CD4-positive, alpha-beta memory T cell (primary cell): ENCODE measurements at regions not wholly inside any gene's neighbourhood (a gene's known extent, or its start where the extent isn't known, plus 50 kb on each side); places are given as distances from the start of the nearest gene placed in this dataset.

ENCODE experiments used
- CTCF ChIA-PET: fragments of 350-600 bp; sonication (Branson Sonifier 250); formaldehyde crosslinking; loops from one replicate; lab custom pipeline; 2021; ENCODE audit warnings: inconsistent platforms; ENCODE audit not compliant: partially characterized antibody; lab: Charles Lee
- POLR2A ChIA-PET: fragments of 350-600 bp; sonication (Branson Sonifier 250); formaldehyde crosslinking; loops from one replicate; lab custom pipeline; 2021; ENCODE audit not compliant: partially characterized antibody; lab: Charles Lee
- DNase-seq, 5 donors: peaks; one replicate each; pipeline versions ENCODE4 v3.0.0 to v3.0.0-alpha.2; 2020 to 2022; ENCODE audit warnings: mixed read lengths in 1 of 5
- H3K27ac ChIP-seq: one replicate; pipeline ENCODE4 v1.7.0; 2013; ENCODE audit warnings: low read depth, low read length
- H3K27me3 ChIP-seq: 2 replicates; pipeline ENCODE4 v1.7.0; 2013; ENCODE audit warnings: mild to moderate bottlenecking, low read length, moderate library complexity; ENCODE audit not compliant: insufficient read depth
- H3K36me3 ChIP-seq: 2 replicates; pipeline ENCODE4 v1.7.0; 2013; ENCODE audit warnings: mild to moderate bottlenecking, low read length, moderate library complexity; ENCODE audit not compliant: insufficient read depth
- H3K4me1 ChIP-seq: 2 replicates; pipeline ENCODE4 v1.7.0; 2013; ENCODE audit warnings: mild to moderate bottlenecking, low read length, moderate library complexity; ENCODE audit not compliant: insufficient read depth
- H3K4me3 ChIP-seq, 2 donors: one replicate each; pipeline ENCODE4 v1.7.0; 2013; ENCODE audit warnings: low read length in 2 of 2, mild to moderate bottlenecking in 1 of 2
- H3K9me3 ChIP-seq, 2 donors: one replicate each; pipeline ENCODE4 v1.7.0; 2013; ENCODE audit warnings: low read length in 2 of 2, control low read depth in 1 of 2; ENCODE audit not compliant: control insufficient read depth in 1 of 2
- H3K27ac Mint-ChIP-seq, 7 donors: one replicate each; pipeline ENCODE4 v1.8.0; 2020 to 2021; ENCODE audit warnings: mixed read lengths in 7 of 7, mild to moderate bottlenecking in 6 of 7, inconsistent platforms in 3 of 7, moderate library complexity in 3 of 7
- H3K27me3 Mint-ChIP-seq, 2 donors: one replicate each; pipeline ENCODE4 v1.8.0; 2020 to 2021; ENCODE audit warnings: mixed read lengths in 2 of 2
- H3K36me3 Mint-ChIP-seq, 2 donors: one replicate each; pipeline ENCODE4 v1.8.0; 2020 to 2021; ENCODE audit warnings: mixed read lengths in 2 of 2, inconsistent platforms in 1 of 2, mild to moderate bottlenecking in 1 of 2
- H3K4me1 Mint-ChIP-seq, 4 donors: one replicate each; pipeline ENCODE4 v1.8.0; 2020 to 2021; ENCODE audit warnings: mixed read lengths in 4 of 4, mild to moderate bottlenecking in 1 of 4
- H3K4me3 Mint-ChIP-seq, 8 donors: one replicate each; pipeline ENCODE4 v1.8.0; 2020 to 2021; ENCODE audit warnings: mixed read lengths in 8 of 8, mild to moderate bottlenecking in 7 of 8, moderate library complexity in 6 of 8, inconsistent platforms in 3 of 8
- H3K9me3 Mint-ChIP-seq, 8 donors: one replicate each; pipeline ENCODE4 v1.8.0; 2020 to 2021; ENCODE audit warnings: mixed read lengths in 8 of 8, mild to moderate bottlenecking in 5 of 8, inconsistent platforms in 3 of 8, moderate library complexity in 1 of 8
- intact Hi-C: fragments of 100-400 bp; cut with micrococcal nuclease; formaldehyde crosslinking; loops from one replicate; pipeline ENCODE4 v1.15.1; 2023

DNA sequence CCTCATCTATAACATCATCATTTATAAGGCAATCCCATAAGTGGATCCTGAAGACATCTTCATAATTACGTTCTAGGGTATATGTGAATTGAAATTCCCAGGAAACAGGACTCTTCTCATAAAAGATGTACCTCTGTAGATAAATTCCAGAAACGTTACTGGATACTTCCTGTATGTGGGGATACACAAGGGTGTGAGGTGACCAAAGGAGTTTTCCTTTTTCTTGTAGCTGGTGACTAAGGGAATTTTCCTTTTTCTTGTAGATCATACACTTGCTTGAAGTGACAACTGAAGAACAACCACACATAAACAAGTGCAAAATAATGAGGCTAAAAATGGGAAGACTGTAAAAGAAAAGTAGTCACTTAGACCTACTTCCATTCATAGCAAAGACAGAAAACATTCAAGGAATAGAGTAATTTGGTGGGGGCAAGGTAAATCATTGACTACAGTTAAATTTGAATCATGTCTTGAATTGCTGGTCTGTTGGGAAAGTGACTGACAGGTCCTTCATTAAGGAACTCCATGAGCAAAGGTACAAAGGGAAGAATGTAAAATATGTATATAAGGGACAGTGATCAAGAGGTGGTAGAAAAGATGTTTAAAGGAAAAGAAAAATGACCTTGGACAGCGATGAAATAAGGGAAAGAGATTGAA, 53.2 kb upstream of the UBE2E3 start:
- Histone ChIP-seq H3K27ac (no peak overlapping the region), H3K9me3 (no peaks in the 10 kb centered on the region), H3K36me3 (no peaks in the 10 kb centered on the region), H3K4me1 (no peaks in the 10 kb centered on the region), H3K4me3 (no peak overlapping the region), H3K27me3 (no peaks in the 10 kb centered on the region)
- Mint-ChIP-seq H3K4me1 (no peaks in the 10 kb centered on the region), H3K27me3 (peaks cover 2 to 9% of the 10 kb centered on the region in 2 donors), H3K4me3 (no peak overlapping the region), H3K27ac (no peak overlapping the region), H3K9me3 (peaks cover 0 to 2% (median 0%) of the 10 kb centered on the region in 8 donors), H3K36me3 (no peaks in the 10 kb centered on the region)
- POLR2A ChIA-PET = interaction anchor here (0.7 kb wide), 1 partner anchor 53 kb away, joined by 4 read pairs; no protein-coding TSS in a partner anchor
- DNase-seq = no peak
- intact Hi-C loops = no loop called here
- CTCF ChIA-PET = no interaction called here

DNA sequence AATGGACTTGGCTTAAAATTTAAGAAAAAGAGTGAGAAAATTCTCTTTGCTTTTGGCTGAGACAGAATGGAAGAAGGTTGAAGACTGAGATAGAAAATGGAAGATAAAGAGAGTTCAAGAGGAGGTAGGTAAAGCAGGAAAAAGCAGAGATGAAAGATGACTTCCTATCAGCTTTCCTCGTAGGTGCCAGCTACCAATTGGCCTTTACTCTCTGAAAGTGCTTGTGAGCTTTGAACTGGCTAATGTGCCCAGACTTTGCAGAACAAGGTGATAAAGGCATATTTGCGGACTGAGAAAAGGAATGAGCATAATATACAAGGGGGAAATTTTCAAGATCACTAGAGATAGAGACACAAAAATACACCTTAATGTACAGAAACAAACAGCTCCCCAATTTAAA, 54.7 kb upstream of the UBE2E3 start:
- H3K27me3 Mint-ChIP-seq = peaks cover 4 to 9% of the 10 kb centered on the region in 2 donors
- H3K9me3 Mint-ChIP-seq = peaks cover 0 to 2% (median 0%) of the 10 kb centered on the region in 8 donors
- ChIA-PET CTCF (no interaction called here), POLR2A (no interaction called here)
- no peak overlapping the region for H3K27ac Mint-ChIP-seq
- Histone ChIP-seq H3K36me3 (no peaks in the 10 kb centered on the region), H3K27me3 (no peaks in the 10 kb centered on the region), H3K27ac (no peak overlapping the region), H3K4me1 (no peaks in the 10 kb centered on the region), H3K9me3 (no peaks in the 10 kb centered on the region), H3K4me3 (no peak overlapping the region)
- no peak for DNase-seq
- intact Hi-C loops = no loop called here
- no peaks in the 10 kb centered on the region for H3K4me1 Mint-ChIP-seq
- H3K36me3 Mint-ChIP-seq = no peaks in the 10 kb centered on the region
- no peak overlapping the region for H3K4me3 Mint-ChIP-seq

DNA sequence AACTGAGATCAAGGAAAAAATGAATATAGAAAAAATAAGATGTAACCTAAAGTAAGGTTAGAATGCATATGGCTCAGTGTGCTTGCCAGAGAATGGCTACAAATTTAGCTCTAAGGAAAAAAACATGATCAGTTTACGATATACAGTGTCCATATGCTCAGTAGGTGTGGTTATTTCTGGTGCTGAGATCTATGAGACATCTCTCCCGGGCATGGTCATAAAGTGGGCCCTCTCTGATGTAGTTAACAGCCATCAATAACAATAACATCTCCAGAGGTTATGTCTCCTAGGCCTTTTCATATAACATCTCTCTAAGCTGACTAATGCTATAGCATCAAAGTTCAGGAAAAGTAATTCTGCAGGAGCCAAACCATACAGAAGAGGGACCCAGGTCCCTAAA, 56.3 kb upstream of the UBE2E3 start:
- Histone ChIP-seq H3K9me3 (no peaks in the 10 kb centered on the region), H3K4me3 (no peak overlapping the region), H3K27me3 (no peaks in the 10 kb centered on the region), H3K36me3 (no peaks in the 10 kb centered on the region), H3K27ac (no peak overlapping the region), H3K4me1 (no peaks in the 10 kb centered on the region)
- Mint-ChIP-seq H3K36me3 (no peaks in the 10 kb centered on the region), H3K27ac (no peak overlapping the region), H3K27me3 (peaks cover 5 to 9% of the 10 kb centered on the region in 2 donors), H3K4me3 (no peak overlapping the region), H3K9me3 (peaks cover 0 to 2% (median 0%) of the 10 kb centered on the region in 8 donors), H3K4me1 (no peaks in the 10 kb centered on the region)
- intact Hi-C loops = no loop called here
- ChIA-PET POLR2A (no interaction called here), CTCF (interaction anchor here (0.9 kb wide), 1 partner anchor 24 kb away, joined by 3 read pairs; no protein-coding TSS in a partner anchor)
- DNase-seq = no peak

DNA sequence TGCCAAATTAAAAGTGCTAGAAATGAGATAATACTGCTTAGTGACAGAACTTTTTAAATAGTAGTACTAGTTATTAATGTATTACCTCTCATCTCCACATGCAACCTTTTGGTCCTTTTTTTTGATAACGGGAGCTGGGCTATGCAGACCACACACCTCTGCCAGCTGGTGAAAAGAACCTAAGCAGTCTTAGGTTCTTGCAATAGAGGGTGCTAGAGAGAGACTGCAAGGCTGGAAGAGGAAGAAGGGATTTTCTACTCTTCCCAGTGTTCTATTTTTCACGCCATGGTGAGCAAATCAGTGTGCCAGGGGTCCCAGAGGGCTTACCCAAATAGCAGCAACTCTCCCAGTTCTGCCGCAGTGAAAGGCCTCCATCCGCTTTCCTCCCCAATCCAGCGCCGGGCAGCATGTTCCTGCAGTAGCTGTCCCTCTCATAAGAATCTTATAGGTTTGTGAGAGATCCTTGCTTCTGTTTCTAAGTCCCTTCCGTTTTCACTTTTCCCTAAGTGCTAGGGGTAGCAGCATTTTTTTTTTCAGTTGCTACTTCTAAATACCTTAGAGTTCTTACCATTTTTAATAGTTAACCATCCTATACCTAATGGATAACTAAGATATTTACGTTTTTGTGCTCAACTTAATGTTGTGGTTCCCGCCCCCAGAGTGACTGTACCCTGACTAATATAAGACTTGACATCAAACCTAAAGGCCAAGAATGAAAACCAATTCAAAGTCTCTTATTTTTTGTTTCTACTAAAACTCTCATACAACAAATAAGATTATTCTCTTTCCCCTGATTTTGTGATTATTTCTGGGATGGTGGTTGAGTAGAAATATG, 69.4 kb upstream of the UBE2E3 start:
- CTCF ChIA-PET = no interaction called here
- Histone ChIP-seq H3K27me3 (no peaks in the 10 kb centered on the region), H3K36me3 (no peaks in the 10 kb centered on the region), H3K27ac (no peak overlapping the region), H3K4me3 (no peak overlapping the region), H3K9me3 (no peaks in the 10 kb centered on the region), H3K4me1 (no peaks in the 10 kb centered on the region)
- Mint-ChIP-seq H3K9me3 (no peaks in the 10 kb centered on the region), H3K27ac (no peak overlapping the region), H3K27me3 (peaks cover 4 to 16% of the 10 kb centered on the region in 2 donors), H3K36me3 (no peaks in the 10 kb centered on the region), H3K4me1 (no peaks in the 10 kb centered on the region), H3K4me3 (no peak overlapping the region)
- intact Hi-C loops = no loop called here
- DNase-seq = no peak
- POLR2A ChIA-PET = no interaction called here

DNA sequence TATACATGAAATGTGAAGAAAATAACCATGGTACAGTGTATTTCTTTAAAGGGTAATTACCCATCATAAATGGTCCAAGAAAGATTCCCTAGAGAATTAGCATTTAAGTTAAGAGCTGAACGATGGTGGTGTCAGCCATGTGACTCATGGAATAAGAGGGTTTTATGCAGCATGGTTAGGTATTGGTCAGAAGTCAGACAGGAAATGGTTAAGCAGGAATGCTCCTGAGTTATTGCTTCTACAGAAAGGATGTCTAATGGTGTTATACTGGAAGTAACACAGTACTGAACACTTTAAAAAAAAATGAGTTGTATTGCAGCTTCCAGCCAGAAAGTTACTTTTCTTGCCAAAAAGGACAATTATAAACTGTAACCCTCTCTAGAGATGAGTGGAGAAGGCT, 72.7 kb upstream of the UBE2E3 start:
- no peak overlapping the region for H3K27ac Mint-ChIP-seq
- Histone ChIP-seq H3K36me3 (no peaks in the 10 kb centered on the region), H3K4me1 (no peaks in the 10 kb centered on the region), H3K9me3 (no peaks in the 10 kb centered on the region), H3K27ac (no peak overlapping the region), H3K4me3 (no peak overlapping the region), H3K27me3 (no peaks in the 10 kb centered on the region)
- POLR2A ChIA-PET = no interaction called here
- H3K4me3 Mint-ChIP-seq = no peak overlapping the region
- intact Hi-C loops = loop anchor here (10.0 kb wide), 1 partner anchor 147 kb away; no protein-coding TSS in a partner anchor
- H3K27me3 Mint-ChIP-seq = peaks cover 4 to 10% of the 10 kb centered on the region in 2 donors
- H3K9me3 Mint-ChIP-seq = no peaks in the 10 kb centered on the region
- no peak for DNase-seq
- H3K4me1 Mint-ChIP-seq = no peaks in the 10 kb centered on the region
- CTCF ChIA-PET = no interaction called here
- no peaks in the 10 kb centered on the region for H3K36me3 Mint-ChIP-seq

DNA sequence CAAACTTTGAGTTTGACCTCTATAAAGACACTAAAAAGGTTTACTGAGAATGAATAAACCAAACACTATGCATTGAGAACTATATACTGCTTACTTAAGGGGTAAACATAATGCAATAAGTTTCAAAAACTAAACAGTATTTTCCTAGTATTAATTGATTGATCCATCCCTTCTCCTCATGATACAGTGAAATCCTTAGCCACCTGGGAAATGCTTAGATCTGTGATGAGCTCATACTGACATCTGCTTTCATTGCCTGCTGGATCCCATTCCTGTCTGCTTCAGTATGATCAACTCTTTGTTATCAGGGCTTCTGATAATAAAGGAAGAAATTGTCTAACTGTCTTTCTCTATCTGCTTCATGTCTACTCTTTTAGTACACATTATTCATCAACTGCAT, 74.9 kb upstream of the UBE2E3 start:
- Mint-ChIP-seq H3K9me3 (no peaks in the 10 kb centered on the region), H3K4me1 (no peaks in the 10 kb centered on the region), H3K27ac (no peak overlapping the region), H3K4me3 (no peak overlapping the region), H3K36me3 (no peaks in the 10 kb centered on the region), H3K27me3 (peaks cover 4 to 14% of the 10 kb centered on the region in 2 donors)
- H3K27ac ChIP-seq = no peak overlapping the region
- H3K36me3 ChIP-seq = no peaks in the 10 kb centered on the region
- H3K27me3 ChIP-seq = no peaks in the 10 kb centered on the region
- H3K9me3 ChIP-seq = no peaks in the 10 kb centered on the region
- no peaks in the 10 kb centered on the region for H3K4me1 ChIP-seq
- H3K4me3 ChIP-seq = no peak overlapping the region
- CTCF ChIA-PET = interaction anchor here (1.6 kb wide), 1 partner anchor 154 kb away, joined by 3 read pairs; no protein-coding TSS in a partner anchor
- no peak for DNase-seq
- intact Hi-C loops = loop anchor here (10.0 kb wide), 1 partner anchor 149 kb away; no protein-coding TSS in a partner anchor
- POLR2A ChIA-PET = no interaction called here

DNA sequence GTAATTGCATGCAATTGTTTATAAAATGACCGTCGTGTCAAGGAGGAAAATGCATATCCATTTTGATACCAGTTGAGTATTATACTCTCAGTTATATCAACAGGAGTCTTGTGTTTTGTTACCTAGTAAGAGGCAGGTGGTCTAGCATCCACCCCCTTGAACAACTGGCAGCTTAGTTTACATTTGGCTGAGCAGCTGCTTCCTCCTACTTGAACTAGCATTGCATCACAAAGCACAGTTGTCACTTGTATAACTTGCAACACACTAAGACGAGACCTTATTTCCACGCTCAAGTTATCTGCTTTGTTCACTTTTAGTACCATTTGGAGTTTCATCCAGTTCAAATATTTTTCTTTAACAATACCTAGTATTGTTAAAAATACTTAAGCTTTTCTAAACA, 75.4 kb upstream of the UBE2E3 start:
- Histone ChIP-seq H3K4me1 (no peaks in the 10 kb centered on the region), H3K9me3 (no peaks in the 10 kb centered on the region), H3K4me3 (no peak overlapping the region), H3K27ac (no peak overlapping the region), H3K36me3 (no peaks in the 10 kb centered on the region), H3K27me3 (no peaks in the 10 kb centered on the region)
- intact Hi-C loops = loop anchor here (10.0 kb wide), 1 partner anchor 150 kb away; no protein-coding TSS in a partner anchor
- peaks cover 4 to 14% of the 10 kb centered on the region in 2 donors for H3K27me3 Mint-ChIP-seq
- DNase-seq = no peak
- H3K9me3 Mint-ChIP-seq = no peaks in the 10 kb centered on the region
- ChIA-PET CTCF (interaction anchor here (1.6 kb wide), 1 partner anchor 154 kb away, joined by 3 read pairs; no protein-coding TSS in a partner anchor), POLR2A (no interaction called here)
- no peaks in the 10 kb centered on the region for H3K36me3 Mint-ChIP-seq
- no peak overlapping the region for H3K4me3 Mint-ChIP-seq
- H3K27ac Mint-ChIP-seq = no peak overlapping the region
- no peaks in the 10 kb centered on the region for H3K4me1 Mint-ChIP-seq
